H1 (cell line): ENCODE measurements at regions not wholly inside any gene's neighbourhood (a gene's known extent, or its start where the extent isn't known, plus 50 kb on each side); places are given as distances from the start of the nearest gene placed in this dataset.

Experiments
- CTCF ChIA-PET: fragments of 300-600 bp; sonication (Branson Sonifier 250); formaldehyde crosslinking; loops from one replicate; lab custom pipeline; 2021; ENCODE audit not compliant: partially characterized antibody; lab: Charles Lee
- POLR2A ChIA-PET: fragments of 300-600 bp; sonication (Branson Sonifier 250); formaldehyde crosslinking; loops from one replicate; lab custom pipeline; 2021; ENCODE audit warnings: inconsistent platforms; ENCODE audit not compliant: partially characterized antibody; lab: Charles Lee
- DNase-seq, 2 experiments: peaks; one replicate each; pipeline versions ENCODE4 v3.0.0 to v3.0.0-alpha.2; 2010 to 2022; ENCODE audit warnings: low spot score in 2 of 2, low read depth in 1 of 2, mixed read lengths in 1 of 2
- FAIRE-seq: peaks from 2 replicates; lab custom pipeline; 2011; peaks lifted over from hg19 to GRCh38; lab: Jason Lieb, UNC
- H2AFZ ChIP-seq: 2 replicates; pipeline ENCODE4 v1.8.1; 2012; ENCODE audit warnings: low read length, inconsistent platforms
- H2AK5ac ChIP-seq: 2 replicates; pipeline ENCODE4 v1.6.1; 2013; ENCODE audit warnings: low read depth, low read length
- H2BK120ac ChIP-seq: replicated peaks from 2 replicates; pipeline ENCODE3; 2013; ENCODE audit warnings: low read depth, low read length, inconsistent platforms
- H2BK12ac ChIP-seq: 2 replicates; pipeline ENCODE4 v1.6.1; 2013; ENCODE audit warnings: low read depth, low read length
- H2BK15ac ChIP-seq: 2 replicates; pipeline ENCODE4 v1.6.1; 2013; ENCODE audit warnings: low read length
- H2BK20ac ChIP-seq: 2 replicates; pipeline ENCODE4 v1.6.1; 2013; ENCODE audit warnings: low read length
- H2BK5ac ChIP-seq: 2 replicates; pipeline ENCODE4 v1.6.1; 2013; ENCODE audit warnings: low read depth, low read length
- H3K14ac ChIP-seq: 2 replicates; pipeline ENCODE4 v1.6.1; 2013; ENCODE audit warnings: inconsistent platforms; ENCODE audit not compliant: insufficient read length
- H3K18ac ChIP-seq: 2 replicates; pipeline ENCODE4 v1.6.1; 2013; ENCODE audit warnings: low read length; ENCODE audit errors: extremely low read depth
- H3K23ac ChIP-seq: 2 replicates; pipeline ENCODE4 v1.6.1; 2013; ENCODE audit warnings: inconsistent platforms; ENCODE audit not compliant: insufficient read length
- H3K23me2 ChIP-seq: 2 replicates; pipeline ENCODE4 v1.6.1; 2013; ENCODE audit warnings: low read depth, low read length
- H3K27ac ChIP-seq: 2 replicates; pipeline ENCODE4 v1.6.1; 2011; ENCODE audit warnings: low read depth, low read length, inconsistent platforms
- H3K27me3 ChIP-seq, 4 experiments: replicated peaks in 1 of 4; 1 replicate in 1 of 4; 2 replicates in 3 of 4; pipeline versions ENCODE4 v1.6.1 to v1.8.1; 2011 to 2013; ENCODE audit warnings: low read length in 3 of 4, mild to moderate bottlenecking in 3 of 4, inconsistent platforms in 2 of 4, mixed read lengths in 2 of 4, moderate library complexity in 1 of 4; ENCODE audit not compliant: control insufficient read depth in 3 of 4, insufficient read depth in 3 of 4; ENCODE audit errors: extremely low read depth in 1 of 4
- H3K36me3 ChIP-seq, 4 experiments: 2 replicates each; pipeline versions ENCODE4 v1.6.1 to v1.8.1; 2011 to 2013; ENCODE audit warnings: mild to moderate bottlenecking in 4 of 4, low read length in 3 of 4, moderate library complexity in 2 of 4, control low read depth in 1 of 4, inconsistent platforms in 1 of 4; ENCODE audit not compliant: insufficient read depth in 4 of 4, control insufficient read depth in 2 of 4
- H3K4ac ChIP-seq: replicated peaks from 2 replicates; pipeline ENCODE3; 2013; ENCODE audit warnings: low read length, low read depth, mixed read lengths, inconsistent platforms; ENCODE audit not compliant: insufficient read length
- H3K4me1 ChIP-seq, 4 experiments: replicated peaks in 1 of 4; 1 replicate in 1 of 4; 2 replicates in 3 of 4; pipeline versions ENCODE4 v1.6.1 to v1.8.1; 2011 to 2013; ENCODE audit warnings: low read length in 3 of 4, inconsistent platforms in 2 of 4, mixed read lengths in 1 of 4; ENCODE audit not compliant: insufficient read depth in 4 of 4, control insufficient read depth in 3 of 4
- H3K4me2 ChIP-seq, 2 experiments: 2 replicates each; pipeline versions ENCODE4 v1.6.1 to v1.8.1; 2011 to 2013; ENCODE audit warnings: low read depth in 2 of 2, low read length in 2 of 2, control low read depth in 1 of 2, inconsistent platforms in 1 of 2, mild to moderate bottlenecking in 1 of 2; ENCODE audit not compliant: insufficient read depth in 1 of 2
- H3K4me3 ChIP-seq, 4 experiments: fragments of 200-600, 300-600 bp in 1 of 4; sonication (generic), shearing (Covaris generic), sonication (Bioruptor Twin) in 1 of 4; 2 replicates each; pipeline versions ENCODE4 v1.5.1 to v1.8.1; 2011 to 2016; ENCODE audit warnings: low read length in 4 of 4, low read depth in 3 of 4, control low read depth in 2 of 4, inconsistent platforms in 2 of 4, mild to moderate bottlenecking in 2 of 4, mixed read lengths in 1 of 4, moderate library complexity in 1 of 4; ENCODE audit not compliant: insufficient read depth in 2 of 4; ENCODE audit errors: extremely low read depth in 1 of 4
- H3K56ac ChIP-seq: replicated peaks from 2 replicates; pipeline ENCODE3; 2013; ENCODE audit warnings: low read depth, mild to moderate bottlenecking, mixed read lengths, low read length, inconsistent platforms; ENCODE audit not compliant: insufficient read length
- H3K79me1 ChIP-seq: 2 replicates; pipeline ENCODE4 v1.6.1; 2013; ENCODE audit warnings: low read depth, low read length, control low read depth
- H3K79me2 ChIP-seq, 2 experiments: 2 replicates each; pipeline versions ENCODE4 v1.6.1 to v1.8.1; 2012 to 2013; ENCODE audit warnings: low read length in 2 of 2, mild to moderate bottlenecking in 2 of 2, inconsistent platforms in 1 of 2; ENCODE audit not compliant: insufficient read depth in 2 of 2, control insufficient read depth in 1 of 2
- H3K9ac ChIP-seq, 4 experiments: replicated peaks in 1 of 4; 1 replicate in 1 of 4; 2 replicates in 3 of 4; pipeline versions ENCODE4 v1.6.1 to v1.8.1; 2011 to 2013; ENCODE audit warnings: low read depth in 3 of 4, low read length in 3 of 4, control low read depth in 2 of 4, mild to moderate bottlenecking in 2 of 4, moderate library complexity in 2 of 4, inconsistent platforms in 1 of 4; ENCODE audit errors: extremely low read depth in 1 of 4
- H3K9me3 ChIP-seq, 2 experiments: 2 replicates each; pipeline versions ENCODE4 v1.6.1 to v1.8.1; 2012 to 2013; ENCODE audit warnings: mild to moderate bottlenecking in 2 of 2, moderate library complexity in 2 of 2, control low read depth in 1 of 2, inconsistent platforms in 1 of 2, low read depth in 1 of 2, low read length in 1 of 2, mixed read lengths in 1 of 2; ENCODE audit not compliant: insufficient read depth in 2 of 2
- H4K20me1 ChIP-seq, 2 experiments: replicated peaks in 1 of 2; 2 replicates each; pipeline versions ENCODE3 to v1.8.1; 2011 to 2013; ENCODE audit warnings: inconsistent platforms in 2 of 2, low read length in 2 of 2, mild to moderate bottlenecking in 1 of 2; ENCODE audit not compliant: insufficient read depth in 2 of 2, control insufficient read depth in 1 of 2
- H4K5ac ChIP-seq: 2 replicates; pipeline ENCODE4 v1.6.1; 2013; ENCODE audit warnings: low read length, low read depth, mixed read lengths, inconsistent platforms; ENCODE audit not compliant: insufficient read length
- H4K8ac ChIP-seq: 2 replicates; pipeline ENCODE4 v1.8.0; 2013; ENCODE audit warnings: mild to moderate bottlenecking, moderate library complexity, low read length, inconsistent platforms; ENCODE audit not compliant: insufficient read depth; ENCODE audit errors: extremely low read depth
- H4K91ac ChIP-seq: replicated peaks from 2 replicates; pipeline ENCODE3; 2013; ENCODE audit warnings: low read length, mixed read lengths, inconsistent platforms; ENCODE audit not compliant: insufficient read length
- CBX8 ChIP-seq: fragments of 300-800, 300-1000 bp; sonication (generic); IDR thresholded peaks from 2 replicates; pipeline ENCODE4 v1.7.1; 2016; ENCODE audit warnings: low read depth, low read length, borderline replicate concordance
- CHD1 ChIP-seq: IDR thresholded peaks from 2 replicates; pipeline ENCODE4 v1.6.1; 2012; ENCODE audit warnings: low read depth, low read length, improper control_type of control experiment
- CHD2 ChIP-seq: IDR thresholded peaks from 2 replicates; pipeline ENCODE4 v1.6.1; 2012; ENCODE audit warnings: low read length, improper control_type of control experiment
- CTBP2 ChIP-seq: IDR thresholded peaks from 2 replicates; pipeline ENCODE4 v1.7.0; 2011; ENCODE audit warnings: borderline replicate concordance, mild to moderate bottlenecking, moderate library complexity, mixed read lengths, low read length; ENCODE audit not compliant: insufficient read depth, insufficient read length
- EGR1 ChIP-seq: IDR thresholded peaks from 2 replicates; pipeline ENCODE4 v1.6.1; 2011; ENCODE audit warnings: low read depth, low read length, borderline replicate concordance
- GTF2F1 ChIP-seq: IDR thresholded peaks from 2 replicates; pipeline ENCODE4 v1.6.1; 2012; ENCODE audit warnings: low read depth, low read length, improper control_type of control experiment, borderline replicate concordance
- POU5F1 ChIP-seq: IDR thresholded peaks from 2 replicates; pipeline ENCODE4 v1.6.1; 2011; ENCODE audit warnings: low read depth, mild to moderate bottlenecking, low read length, moderate library complexity
- RNF2 ChIP-seq: fragments of 200-900, 300-1000 bp; sonication (generic); IDR thresholded peaks from 2 replicates; pipeline ENCODE4 v1.7.1; 2016; ENCODE audit warnings: borderline replicate concordance, low read depth, mild to moderate bottlenecking, antibody characterized with exemption, low read length; ENCODE audit not compliant: poor library complexity, severe bottlenecking; ENCODE audit errors: missing control alignments
- SP1 ChIP-seq: IDR thresholded peaks from 2 replicates; pipeline ENCODE4 v1.6.1; 2011; ENCODE audit warnings: low read depth, low read length
- TAF7 ChIP-seq: optimal IDR thresholded peaks from 2 replicates; pipeline ENCODE3; 2011; ENCODE audit warnings: low read depth, mild to moderate bottlenecking, inconsistent platforms, low read length, moderate library complexity, borderline replicate concordance
- WGBS, 2 experiments: shearing (Covaris generic) in 1 of 2; methylation state at CpG; one replicate each; pipeline versions ENCODE4 v1.1.6 to v1.1.7; 2013 to 2015; ENCODE audit warnings: low lambda C conversion rate in 2 of 2, mixed read lengths in 2 of 2, inconsistent platforms in 1 of 2, low coverage in 1 of 2, missing lambda C conversion rate in 1 of 2; ENCODE audit not compliant: insufficient replicate concordance in 2 of 2, insufficient coverage in 1 of 2, insufficient read length in 1 of 2; ENCODE audit errors: extremely low coverage in 1 of 2, missing lambda C conversion rate in 1 of 2; 5-methylcytosine and 5-hydroxymethylcytosine counted together

GRCh38 chr2:147568109-147568508 lies 276.7 kb upstream of the ACVR2A start (continued):
- no peak for TF ChIP-seq TAF7

DNA sequence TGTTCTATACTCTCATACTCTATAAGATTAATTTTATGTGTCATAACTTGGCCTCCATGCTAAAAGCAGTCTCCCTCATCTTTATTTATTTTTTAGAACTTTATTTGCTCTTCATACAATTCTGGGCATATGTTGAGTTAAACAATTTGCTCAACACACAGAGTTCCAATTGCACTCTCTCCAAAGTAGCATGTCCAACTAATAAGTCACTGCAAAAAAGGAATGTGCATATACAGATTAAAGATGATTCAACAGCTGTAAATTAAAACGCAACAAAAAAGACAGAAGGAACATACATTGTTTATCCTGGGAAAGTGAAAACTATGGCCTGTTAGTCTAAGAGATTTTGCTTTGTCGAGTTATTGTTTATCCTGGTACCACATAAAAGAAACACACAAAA lies 277.7 kb upstream of the ACVR2A start:
- Histone ChIP-seq H3K23me2 (peaks cover 4% of the 10 kb centered on the region; the same call in 1 of the 2 replicates), H3K27me3 (no peaks in the 10 kb centered on the region), H3K18ac (no peak overlapping the region), H3K56ac (no peak overlapping the region), H3K14ac (no peak overlapping the region), H4K20me1 (no peaks in the 10 kb centered on the region), H3K27ac (no peak overlapping the region), H2BK5ac (no peak overlapping the region), H3K4me3 (no peak overlapping the region), H3K9ac (no peak overlapping the region), H3K79me2 (no peaks in the 10 kb centered on the region), H3K36me3 (no peaks in the 10 kb centered on the region), H2BK20ac (no peak overlapping the region), H2AK5ac (no peak overlapping the region), H2BK15ac (no peak overlapping the region), H4K91ac (no peak overlapping the region), H3K4ac (no peak overlapping the region), H3K4me1 (no peaks in the 10 kb centered on the region), H3K4me2 (no peak overlapping the region), H3K79me1 (no peaks in the 10 kb centered on the region), H4K8ac (no peak overlapping the region), H2AFZ (no peak overlapping the region), H3K23ac (no peak overlapping the region), H2BK120ac (no peak overlapping the region), H3K9me3 (peaks cover 0 to 11% of the 10 kb centered on the region in 2 experiments; a peak in 2 of 4 replicates), H4K5ac (no peak overlapping the region), H2BK12ac (no peak overlapping the region)
- no peak for DNase-seq
- 84% methylated on average over 2 of the region's 2 CpGs; no CpG with 5 or more reads in 1 of the 2 experiments for WGBS, 2 experiments
- FAIRE-seq, result no peak
- POLR2A ChIA-PET, result no interaction called here
- CTCF ChIA-PET, result no interaction called here
- TF ChIP-seq GTF2F1, result no peak
- no peak for TF ChIP-seq CHD1
- no peak for TF ChIP-seq CHD2
- TF ChIP-seq POU5F1, result no peak
- TF ChIP-seq CTBP2, result no peak
- TF ChIP-seq EGR1, result no peak
- TF ChIP-seq RNF2, result no peak
- no peak for TF ChIP-seq SP1
- TF ChIP-seq CBX8, result no peak
